Neutrophil (primary cell): ENCODE measurements at regions not wholly inside any gene's neighbourhood (a gene's known extent, or its start where the extent isn't known, plus 50 kb on each side); places are given as distances from the start of the nearest gene placed in this dataset.

Experiments used
- H3K27ac ChIP-seq: fragments of 200-600 bp; sonication (generic); 2 replicates; pipeline ENCODE4 v1.5.1; 2016; ENCODE audit warnings: mild to moderate bottlenecking, moderate library complexity
- H3K27me3 ChIP-seq: fragments of 200-600 bp; sonication (generic); 2 replicates; pipeline ENCODE4 v1.6.0; 2016; ENCODE audit warnings: mild to moderate bottlenecking
- H3K36me3 ChIP-seq: fragments of 200-600 bp; sonication (generic); 2 replicates; pipeline ENCODE4 v1.5.1; 2017
- H3K4me1 ChIP-seq, 2 experiments: fragments of 200-600 bp in 1 of 2; sonication (generic) in 1 of 2; 1 replicate in 1 of 2; 2 replicates in 1 of 2; pipeline versions ENCODE4 v1.5.1 to v1.6.1; 2013 to 2016; ENCODE audit warnings: low read depth in 1 of 2, low read length in 1 of 2, mild to moderate bottlenecking in 1 of 2, moderate library complexity in 1 of 2; ENCODE audit not compliant: control insufficient read depth in 1 of 2, insufficient read depth in 1 of 2
- H3K4me3 ChIP-seq, 2 experiments: fragments of 200-600 bp in 1 of 2; sonication (generic) in 1 of 2; 1 replicate in 1 of 2; 2 replicates in 1 of 2; pipeline ENCODE4 v1.5.1; 2013 to 2016; ENCODE audit warnings: low read depth in 1 of 2, low read length in 1 of 2, mild to moderate bottlenecking in 1 of 2, moderate library complexity in 1 of 2
- H3K9me3 ChIP-seq: fragments of 200-600 bp; sonication (generic); 2 replicates; pipeline ENCODE4 v1.5.1; 2016
- CTCF ChIP-seq: fragments of 200-600 bp; sonication (generic); IDR thresholded peaks from 2 replicates; pipeline ENCODE4 v1.5.1; 2016; ENCODE audit warnings: antibody characterized with exemption

DNA sequence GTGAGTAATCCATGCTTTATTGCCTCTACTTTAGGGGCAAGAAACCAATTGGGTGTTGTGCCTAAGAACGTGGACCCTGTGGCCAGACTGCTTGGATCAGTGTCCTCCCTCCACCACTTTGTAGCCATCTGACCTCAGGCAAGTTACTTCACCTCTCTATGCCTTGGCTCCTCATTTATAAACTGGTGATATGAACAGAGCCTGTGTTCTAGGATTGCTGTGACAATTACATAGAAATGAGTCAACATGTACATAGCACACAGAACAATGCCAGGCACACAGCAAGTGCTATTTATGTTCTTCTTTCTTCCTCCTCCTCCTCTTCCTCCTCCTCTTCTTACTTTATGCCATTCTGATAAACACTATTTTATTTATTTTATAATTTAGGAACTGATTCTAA is 339.4 kb downstream of the CD83 start:
- Histone ChIP-seq H3K4me1 (peaks cover 7 to 11% of the 10 kb centered on the region in 2 experiments), H3K4me3 (no peak overlapping the region), H3K27me3 (peaks cover 8% of the 10 kb centered on the region), H3K36me3 (no peaks in the 10 kb centered on the region), H3K9me3 (no peaks in the 10 kb centered on the region), H3K27ac (no peak overlapping the region)
- TF ChIP-seq CTCF = no peak

DNA sequence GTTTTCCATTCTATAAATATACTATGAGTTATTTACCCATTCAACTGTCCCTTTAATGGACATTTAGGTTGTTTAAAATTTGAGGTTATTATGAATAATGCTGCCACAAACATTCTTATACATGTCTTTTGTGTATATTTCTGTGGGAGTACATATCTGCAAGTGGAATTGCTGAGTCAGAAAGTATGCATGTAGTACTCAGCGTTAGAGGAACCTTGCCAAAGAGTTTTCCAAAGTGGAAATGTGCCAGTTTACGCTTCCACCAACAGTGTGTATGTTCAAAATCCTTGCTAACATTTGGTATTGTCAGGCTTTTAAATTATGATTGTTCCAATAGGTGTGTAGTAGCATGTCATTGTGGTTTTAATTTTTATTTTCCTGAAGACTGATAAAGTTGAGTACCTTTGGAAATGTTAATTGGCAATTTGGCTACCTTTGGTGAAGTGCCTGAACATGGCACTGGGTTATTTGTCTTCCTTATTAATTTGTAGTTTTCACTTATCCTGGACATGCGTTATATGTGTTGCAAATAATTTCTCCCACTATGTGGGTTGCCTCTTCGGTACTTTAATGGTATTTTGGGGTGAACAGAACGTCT is 341.2 kb downstream of the CD83 start:
- TF ChIP-seq CTCF = no peak
- Histone ChIP-seq H3K36me3 (no peaks in the 10 kb centered on the region), H3K4me3 (no peak overlapping the region), H3K27ac (no peak overlapping the region), H3K9me3 (no peaks in the 10 kb centered on the region), H3K4me1 (no peaks in the 10 kb centered on the region), H3K27me3 (no peaks in the 10 kb centered on the region)

DNA sequence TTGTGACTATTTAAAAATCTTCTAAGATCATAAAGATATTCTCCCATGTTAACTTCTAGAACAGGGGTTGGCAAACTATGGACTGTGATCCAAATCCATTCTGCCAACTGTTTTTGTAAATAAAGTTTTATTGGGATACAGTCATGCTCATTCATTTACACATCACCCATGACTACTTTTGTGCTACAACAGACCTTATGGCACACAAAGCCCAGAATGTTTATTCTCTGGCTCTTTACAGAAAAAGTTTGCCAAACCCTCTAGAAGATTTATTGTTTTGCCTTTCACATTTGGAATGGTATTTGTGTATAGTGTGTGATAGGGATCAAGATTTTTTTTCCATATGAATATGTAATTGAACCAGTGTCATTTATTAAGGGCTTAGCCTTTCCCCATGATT is 341.7 kb downstream of the CD83 start:
- no peak overlapping the region for H3K4me3 ChIP-seq

GRCh38 chr6:14460556-14460955 is 343.0 kb downstream of the CD83 start:
- no peak overlapping the region for H3K4me3 ChIP-seq
- no peaks in the 10 kb centered on the region for H3K9me3 ChIP-seq
- H3K36me3 ChIP-seq = no peaks in the 10 kb centered on the region
- H3K27me3 ChIP-seq = no peaks in the 10 kb centered on the region
- H3K27ac ChIP-seq = no peak overlapping the region
- TF ChIP-seq CTCF = no peak
- no peaks in the 10 kb centered on the region for H3K4me1 ChIP-seq

More for the DNA sequence above, 341.7 kb downstream of the CD83 start:
- Histone ChIP-seq H3K27ac (no peak overlapping the region), H3K9me3 (no peaks in the 10 kb centered on the region), H3K4me1 (no peaks in the 10 kb centered on the region), H3K36me3 (no peaks in the 10 kb centered on the region), H3K27me3 (no peaks in the 10 kb centered on the region)
- TF ChIP-seq CTCF = no peak

- Histone ChIP-seq H3K4me1 (no peaks in the 10 kb centered on the region), H3K9me3 (no peaks in the 10 kb centered on the region), H3K36me3 (no peaks in the 10 kb centered on the region), H3K4me3 (no peak overlapping the region), H3K27ac (no peak overlapping the region), H3K27me3 (no peaks in the 10 kb centered on the region)
- TF ChIP-seq CTCF = no peak
Observed at GRCh38 chr6:14462135-14462534, 344.6 kb downstream of the CD83 start.

DNA sequence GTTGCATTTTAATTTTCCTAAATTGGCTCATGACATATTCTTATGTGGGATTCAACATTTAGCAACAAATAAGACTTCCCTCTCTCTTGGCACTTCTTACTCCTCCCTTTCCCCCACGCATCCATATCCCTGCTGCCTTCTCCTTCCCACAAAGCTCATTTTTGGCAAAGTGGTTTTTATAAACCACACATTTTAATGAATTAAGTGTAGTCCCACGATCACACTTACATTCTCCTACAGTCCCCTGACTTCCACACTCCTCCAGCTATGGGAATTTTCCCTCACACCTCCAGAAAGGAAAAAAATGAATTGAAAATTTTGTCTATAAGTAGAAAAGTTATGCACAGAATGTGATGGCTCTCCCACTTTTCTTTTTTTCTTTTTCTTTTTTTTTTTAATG is 345.0 kb downstream of the CD83 start:
- no peaks in the 10 kb centered on the region for H3K4me1 ChIP-seq
- no peaks in the 10 kb centered on the region for H3K36me3 ChIP-seq
- no peaks in the 10 kb centered on the region for H3K27me3 ChIP-seq
- TF ChIP-seq CTCF = no peak
- no peak overlapping the region for H3K27ac ChIP-seq
- H3K9me3 ChIP-seq = no peaks in the 10 kb centered on the region
- no peak overlapping the region for H3K4me3 ChIP-seq
